Thoracic aorta (tissue), 2 donors: ENCODE measurements at regions not wholly inside any gene's neighbourhood (a gene's known extent, or its start where the extent isn't known, plus 50 kb on each side); places are given as distances from the start of the nearest gene placed in this dataset.

Experiments used
- ATAC-seq: fragments of 150-250 bp; one replicate; pipeline ENCODE4 v1.8.0; 2017; ENCODE audit warnings: low read depth; ENCODE audit not compliant: insufficient number of reproducible peaks, low FRiP score
- DNase-seq: peaks from one replicate; pipeline ENCODE4 v3.0.0-alpha.2; 2020; ENCODE audit warnings: low spot score
- H3K27ac ChIP-seq, 2 donors: fragments of 200-600 bp; sonication (generic); 1 replicate in 1 of 2; 2 replicates in 1 of 2; pipeline ENCODE4 v1.5.1; 2016; ENCODE audit warnings: mild to moderate bottlenecking in 2 of 2, moderate library complexity in 2 of 2
- H3K27me3 ChIP-seq: fragments of 200-600 bp; sonication (generic); replicated peaks from 2 replicates; pipeline ENCODE4 v1.6.0; 2016; ENCODE audit warnings: mild to moderate bottlenecking; ENCODE audit not compliant: insufficient read depth
- H3K36me3 ChIP-seq: fragments of 200-600 bp; sonication (generic); one replicate; pipeline ENCODE4 v1.5.1; 2016
- H3K4me1 ChIP-seq, 2 donors: fragments of 200-600 bp; sonication (generic); 1 replicate in 1 of 2; 2 replicates in 1 of 2; pipeline versions ENCODE4 v1.5.1 to v1.6.0; 2016; ENCODE audit warnings: low read depth in 2 of 2, mild to moderate bottlenecking in 1 of 2; ENCODE audit not compliant: control insufficient read depth in 1 of 2
- H3K4me3 ChIP-seq: fragments of 200-600 bp; sonication (generic); 2 replicates; pipeline ENCODE4 v1.5.1; 2016; ENCODE audit warnings: mild to moderate bottlenecking
- H3K9me3 ChIP-seq: fragments of 200-600 bp; sonication (generic); 2 replicates; pipeline ENCODE4 v1.5.1; 2016
- CTCF ChIP-seq: fragments of 200-600 bp; sonication (generic); IDR thresholded peaks from one replicate; pipeline ENCODE4 v1.5.1; 2019; ENCODE audit warnings: antibody characterized with exemption

GRCh38 chr9:101860920-101861319, 122.5 kb upstream of the GRIN3A start:
- no peaks in the 10 kb centered on the region for H3K27me3 ChIP-seq
- no peaks in the 10 kb centered on the region for H3K9me3 ChIP-seq
- no peak for DNase-seq
- no peak overlapping the region for H3K27ac ChIP-seq
- no peak overlapping the region for H3K4me3 ChIP-seq
- no peaks in the 10 kb centered on the region for H3K4me1 ChIP-seq
- ATAC-seq = no peak
- no peak for TF ChIP-seq CTCF
- H3K36me3 ChIP-seq = no peaks in the 10 kb centered on the region

- no peak for TF ChIP-seq CTCF
- ATAC-seq = no peak
- Histone ChIP-seq H3K27ac (no peak overlapping the region), H3K36me3 (no peaks in the 10 kb centered on the region), H3K4me1 (no peaks in the 10 kb centered on the region), H3K27me3 (no peaks in the 10 kb centered on the region), H3K4me3 (no peak overlapping the region), H3K9me3 (no peaks in the 10 kb centered on the region)
- no peak for DNase-seq
Measured at GRCh38 chr9:101859620-101860019, 121.2 kb upstream of the GRIN3A start.

GRCh38 chr9:101858026-101858425, 119.6 kb upstream of the GRIN3A start:
- no peak for TF ChIP-seq CTCF
- ATAC-seq (no peak), DNase-seq (no peak)
- no peaks in the 10 kb centered on the region for H3K27me3 ChIP-seq
- no peaks in the 10 kb centered on the region for H3K9me3 ChIP-seq
- H3K27ac ChIP-seq = no peak overlapping the region
- no peak overlapping the region for H3K4me3 ChIP-seq
- H3K36me3 ChIP-seq = no peaks in the 10 kb centered on the region
- no peaks in the 10 kb centered on the region for H3K4me1 ChIP-seq

DNA sequence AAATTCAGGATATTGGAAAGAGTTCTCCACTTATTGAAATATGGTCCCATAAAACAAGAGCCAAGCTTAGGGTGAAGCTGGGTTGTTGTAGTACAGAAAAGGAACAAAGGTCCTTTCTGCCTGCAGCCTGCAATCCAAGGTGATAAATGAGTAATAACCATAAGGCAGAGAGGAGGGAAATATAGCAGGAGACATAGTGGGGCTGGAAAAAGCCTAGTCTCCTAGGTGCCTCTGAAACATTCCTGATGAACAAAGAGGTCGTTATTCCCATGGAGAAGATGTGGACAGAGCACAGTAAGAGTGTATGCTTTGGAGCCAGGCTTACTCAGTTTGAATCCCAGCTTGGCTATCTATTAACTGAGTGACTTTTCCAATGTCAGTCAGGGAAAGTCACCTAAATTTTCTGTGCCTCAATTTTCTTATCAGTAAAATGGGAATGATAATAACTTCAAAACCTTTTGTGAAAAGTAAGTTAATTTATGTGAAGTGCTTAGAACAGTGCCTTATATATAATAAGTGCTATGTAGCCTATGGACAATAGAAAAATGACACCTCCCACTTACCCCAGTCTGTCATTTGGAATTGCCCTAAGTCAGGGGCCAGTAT, 110.8 kb upstream of the GRIN3A start:
- H3K4me1 ChIP-seq = no peaks in the 10 kb centered on the region
- no peaks in the 10 kb centered on the region for H3K27me3 ChIP-seq
- TF ChIP-seq CTCF = no peak
- no peak overlapping the region for H3K4me3 ChIP-seq
- no peaks in the 10 kb centered on the region for H3K9me3 ChIP-seq
- no peaks in the 10 kb centered on the region for H3K36me3 ChIP-seq
- ATAC-seq = no peak
- DNase-seq = no peak
- H3K27ac ChIP-seq = no peak overlapping the region

DNA sequence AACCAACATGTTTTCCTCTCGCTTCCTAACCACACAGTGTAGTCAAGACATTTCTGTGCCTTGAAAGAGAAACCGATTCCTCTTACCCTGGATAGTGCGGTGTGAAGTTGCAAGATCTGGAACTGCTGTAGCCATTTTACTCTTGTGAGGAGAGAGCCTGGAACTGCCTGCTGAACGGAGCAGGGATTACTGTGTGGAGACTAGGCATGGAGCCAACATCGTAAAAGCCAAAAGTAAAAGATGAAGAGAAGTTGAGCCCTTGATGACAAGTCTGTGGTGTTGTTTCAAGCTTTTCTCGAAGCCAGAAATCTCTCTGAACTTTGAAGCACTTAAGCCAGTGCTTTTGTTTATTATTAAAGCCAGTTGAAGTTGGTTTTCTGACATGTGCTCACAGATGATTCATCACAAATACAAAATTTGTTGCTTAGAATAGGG, 110.1 kb upstream of the GRIN3A start:
- TF ChIP-seq CTCF = no peak
- ATAC-seq (no peak), DNase-seq (no peak)
- Histone ChIP-seq H3K4me1 (no peaks in the 10 kb centered on the region), H3K36me3 (no peaks in the 10 kb centered on the region), H3K27me3 (no peaks in the 10 kb centered on the region), H3K27ac (no peak overlapping the region), H3K9me3 (no peaks in the 10 kb centered on the region), H3K4me3 (no peak overlapping the region)
